ENCODE measurements at regions not wholly inside any gene's neighbourhood (a gene's known extent, or its start where the extent isn't known, plus 50 kb on each side); places are given as distances from the start of the nearest gene placed in this dataset.

- no peaks in the 10 kb centered on the region for H3K36me3 ChIP-seq
- no peaks in the 10 kb centered on the region for H3K9me3 ChIP-seq
- H3K27ac ChIP-seq, result no peak overlapping the region
- H3K27me3 ChIP-seq, result no peaks in the 10 kb centered on the region
- H3K4me3 ChIP-seq, result no peak overlapping the region
- WGBS, 2 donors (ENCODE audit: low coverage in 1 of 2), result 85 to 100% methylated on average over 2 to 3 of the region's 3 CpGs
- no peak for TF ChIP-seq CTCF (IDR thresholded peaks at IDR 0.05)
- no peak for TF ChIP-seq EP300 (IDR thresholded peaks at IDR 0.05)
- TF ChIP-seq POLR2AphosphoS5 (IDR thresholded peaks at IDR 0.05), result no peak
- no peak for TF ChIP-seq POLR2A (IDR thresholded peaks at IDR 0.05)
- ATAC-seq, result no peak
- peaks cover 3 to 24% (median 14%) of the 10 kb centered on the region in 3 donors for H3K4me1 ChIP-seq
Measured at GRCh38 chr13:76707360-76707759, 178.8 kb downstream of the KCTD12 start.

- H3K36me3 ChIP-seq, result no peaks in the 10 kb centered on the region
- H3K27ac ChIP-seq, result no peak overlapping the region
- H3K27me3 ChIP-seq, result no peaks in the 10 kb centered on the region
- TF ChIP-seq CTCF (IDR thresholded peaks at IDR 0.05) (no peak), POLR2AphosphoS5 (IDR thresholded peaks at IDR 0.05) (no peak), POLR2A (IDR thresholded peaks at IDR 0.05) (no peak), EP300 (IDR thresholded peaks at IDR 0.05) (no peak)
- no peak for ATAC-seq
- H3K4me1 ChIP-seq, result no peaks in the 10 kb centered on the region
- 76 to 80% methylated on average over 1 to 2 of the region's 2 CpGs for WGBS, 2 donors (ENCODE audit: low coverage in 1 of 2)
- no peaks in the 10 kb centered on the region for H3K9me3 ChIP-seq
- H3K4me3 ChIP-seq, result no peak overlapping the region
Measured at GRCh38 chr13:76703621-76704288, 182.4 kb downstream of the KCTD12 start.

- Histone ChIP-seq H3K27me3 (no peaks in the 10 kb centered on the region), H3K27ac (no peak overlapping the region), H3K4me1 (no peaks in the 10 kb centered on the region), H3K36me3 (no peaks in the 10 kb centered on the region), H3K4me3 (no peak overlapping the region), H3K9me3 (no peaks in the 10 kb centered on the region)
- TF ChIP-seq CTCF (IDR thresholded peaks at IDR 0.05), result no peak
- TF ChIP-seq POLR2AphosphoS5 (IDR thresholded peaks at IDR 0.05), result no peak
- no peak for TF ChIP-seq POLR2A (IDR thresholded peaks at IDR 0.05)
- no peak for TF ChIP-seq EP300 (IDR thresholded peaks at IDR 0.05)
- ATAC-seq, result no peak
- WGBS, 2 donors (ENCODE audit: low coverage in 1 of 2), result 63 to 90% methylated on average over 1 to 2 of the region's 2 CpGs
Measured at GRCh38 chr13:76703216-76703615, 183.0 kb downstream of the KCTD12 start.

- no peak for ATAC-seq
- no peak overlapping the region for H3K4me3 ChIP-seq
- TF ChIP-seq CTCF (IDR thresholded peaks at IDR 0.05) (no peak), EP300 (IDR thresholded peaks at IDR 0.05) (no peak), POLR2A (IDR thresholded peaks at IDR 0.05) (no peak), POLR2AphosphoS5 (IDR thresholded peaks at IDR 0.05) (no peak)
- H3K4me1 ChIP-seq, result no peaks in the 10 kb centered on the region
- no peaks in the 10 kb centered on the region for H3K9me3 ChIP-seq
- no peak overlapping the region for H3K27ac ChIP-seq
- no peaks in the 10 kb centered on the region for H3K27me3 ChIP-seq
- no peaks in the 10 kb centered on the region for H3K36me3 ChIP-seq
- WGBS, 2 donors (ENCODE audit: low coverage in 1 of 2), result 38 to 62% methylated on average over 1 to 2 of the region's 2 CpGs
Measured at GRCh38 chr13:76697288-76697687, 188.9 kb downstream of the KCTD12 start.

- 80 to 100% methylated on average over 1 to 2 of the region's 3 CpGs for WGBS, 2 donors (ENCODE audit: low coverage in 1 of 2)
- no peak for ATAC-seq
- Histone ChIP-seq H3K4me1 (no peaks in the 10 kb centered on the region), H3K27me3 (no peaks in the 10 kb centered on the region), H3K9me3 (no peaks in the 10 kb centered on the region), H3K4me3 (no peak overlapping the region), H3K36me3 (no peaks in the 10 kb centered on the region), H3K27ac (no peak overlapping the region)
- TF ChIP-seq CTCF (IDR thresholded peaks at IDR 0.05) (no peak), POLR2AphosphoS5 (IDR thresholded peaks at IDR 0.05) (no peak), POLR2A (IDR thresholded peaks at IDR 0.05) (no peak), EP300 (IDR thresholded peaks at IDR 0.05) (no peak)
Measured at GRCh38 chr13:76696370-76696769, 189.8 kb downstream of the KCTD12 start.
